ENCODE measurements at regions not wholly inside any gene's neighbourhood (a gene's known extent, or its start where the extent isn't known, plus 50 kb on each side); places are given as distances from the start of the nearest gene placed in this dataset.
A peak's percentile ranks its signal among the peaks of the same experiment; 100 is the strongest.

- Histone ChIP-seq H3K27me3 (no peaks in the 10 kb centered on the region), H3K9me3 (no peaks in the 10 kb centered on the region), H3K36me3 (no peaks in the 10 kb centered on the region), H3K4me1 (no peaks in the 10 kb centered on the region), H3K27ac (no peak overlapping the region), H3K4me3 (no peak overlapping the region)
- DNase-seq (no peak), ATAC-seq (no peak)
- intact Hi-C loops (cut with DNase I) = no loop called here
- TF ChIP-seq, protein P1, sequence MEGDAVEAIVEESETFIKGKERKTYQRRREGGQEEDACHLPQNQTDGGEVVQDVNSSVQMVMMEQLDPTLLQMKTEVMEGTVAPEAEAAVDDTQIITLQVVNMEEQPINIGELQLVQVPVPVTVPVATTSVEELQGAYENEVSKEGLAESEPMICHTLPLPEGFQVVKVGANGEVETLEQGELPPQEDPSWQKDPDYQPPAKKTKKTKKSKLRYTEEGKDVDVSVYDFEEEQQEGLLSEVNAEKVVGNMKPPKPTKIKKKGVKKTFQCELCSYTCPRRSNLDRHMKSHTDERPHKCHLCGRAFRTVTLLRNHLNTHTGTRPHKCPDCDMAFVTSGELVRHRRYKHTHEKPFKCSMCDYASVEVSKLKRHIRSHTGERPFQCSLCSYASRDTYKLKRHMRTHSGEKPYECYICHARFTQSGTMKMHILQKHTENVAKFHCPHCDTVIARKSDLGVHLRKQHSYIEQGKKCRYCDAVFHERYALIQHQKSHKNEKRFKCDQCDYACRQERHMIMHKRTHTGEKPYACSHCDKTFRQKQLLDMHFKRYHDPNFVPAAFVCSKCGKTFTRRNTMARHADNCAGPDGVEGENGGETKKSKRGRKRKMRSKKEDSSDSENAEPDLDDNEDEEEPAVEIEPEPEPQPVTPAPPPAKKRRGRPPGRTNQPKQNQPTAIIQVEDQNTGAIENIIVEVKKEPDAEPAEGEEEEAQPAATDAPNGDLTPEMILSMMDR (IDR thresholded peaks at IDR 0.05) = no peak
These were observed 451.1 kb downstream of the PPARGC1A start for GRCh38 chr4:23438764-23439163.

- no peak overlapping the region for H3K4me3 ChIP-seq
- no peak overlapping the region for H3K27ac ChIP-seq
- no peaks in the 10 kb centered on the region for H3K9me3 ChIP-seq
- intact Hi-C loops (cut with DNase I) = no loop called here
- TF ChIP-seq, protein P1 (IDR thresholded peaks at IDR 0.05) = no peak
- no peak for ATAC-seq
- no peak for DNase-seq
- H3K27me3 ChIP-seq = no peaks in the 10 kb centered on the region
- H3K36me3 ChIP-seq = no peaks in the 10 kb centered on the region
- no peaks in the 10 kb centered on the region for H3K4me1 ChIP-seq
These were observed 460.4 kb downstream of the PPARGC1A start for GRCh38 chr4:23429497-23429896.

DNA sequence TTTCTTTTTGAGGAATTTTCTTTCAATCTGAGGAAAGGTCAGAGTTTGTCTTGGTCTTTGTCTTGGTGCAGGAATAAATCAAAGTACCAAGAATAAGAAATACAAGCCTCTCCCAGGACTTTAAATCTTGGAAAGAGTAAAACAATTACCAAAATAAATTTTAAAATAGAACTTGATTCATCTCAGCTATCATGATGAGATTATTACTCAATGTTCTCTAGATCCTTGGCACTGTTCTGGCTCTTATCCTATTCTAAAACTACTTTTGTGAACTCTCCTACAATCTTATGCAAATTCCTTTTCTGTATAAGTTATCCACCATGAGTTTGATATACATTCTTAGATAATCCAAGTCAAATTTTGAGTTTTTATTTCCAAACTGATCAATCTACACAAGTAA is 464.3 kb downstream of the PPARGC1A start:
- intact Hi-C loops (cut with DNase I) = no loop called here
- DNase-seq = no peak
- no peak for ATAC-seq
- Histone ChIP-seq H3K4me3 (no peak overlapping the region), H3K27me3 (no peaks in the 10 kb centered on the region), H3K4me1 (no peaks in the 10 kb centered on the region), H3K27ac (no peak overlapping the region), H3K9me3 (no peaks in the 10 kb centered on the region), H3K36me3 (no peaks in the 10 kb centered on the region)
- TF ChIP-seq, protein P1 (IDR thresholded peaks at IDR 0.05) = no peak

GRCh38 chr4:23423540-23423939 is 466.3 kb downstream of the PPARGC1A start:
- no peak for ATAC-seq
- no peaks in the 10 kb centered on the region for H3K27me3 ChIP-seq
- intact Hi-C loops (cut with DNase I) = no loop called here
- peaks cover 0 to 7% of the 10 kb centered on the region in 2 donors for H3K9me3 ChIP-seq
- peak in 1 of 4 donors; percentile 28 for DNase-seq
- H3K27ac ChIP-seq = no peak overlapping the region
- no peaks in the 10 kb centered on the region for H3K36me3 ChIP-seq
- TF ChIP-seq, protein P1 (IDR thresholded peaks at IDR 0.05) = no peak
- H3K4me1 ChIP-seq = no peaks in the 10 kb centered on the region
- H3K4me3 ChIP-seq = no peak overlapping the region

GRCh38 chr4:23422878-23423277 is 467.0 kb downstream of the PPARGC1A start:
- peaks cover 0 to 7% of the 10 kb centered on the region in 2 donors for H3K9me3 ChIP-seq
- H3K36me3 ChIP-seq = no peaks in the 10 kb centered on the region
- no peaks in the 10 kb centered on the region for H3K4me1 ChIP-seq
- no peak overlapping the region for H3K27ac ChIP-seq
- ATAC-seq = no peak
- DNase-seq = no peak
- H3K27me3 ChIP-seq = no peaks in the 10 kb centered on the region
- intact Hi-C loops (cut with DNase I) = no loop called here
- TF ChIP-seq, protein P1 (IDR thresholded peaks at IDR 0.05) = no peak
- no peak overlapping the region for H3K4me3 ChIP-seq
